ENCODE measurements at regions not wholly inside any gene's neighbourhood (a gene's known extent, or its start where the extent isn't known, plus 50 kb on each side); places are given as distances from the start of the nearest gene placed in this dataset.

GRCh38 chr4:173459857-173460256, 60.9 kb upstream of the SCRG1 start:
- TF ChIP-seq, protein P1, sequence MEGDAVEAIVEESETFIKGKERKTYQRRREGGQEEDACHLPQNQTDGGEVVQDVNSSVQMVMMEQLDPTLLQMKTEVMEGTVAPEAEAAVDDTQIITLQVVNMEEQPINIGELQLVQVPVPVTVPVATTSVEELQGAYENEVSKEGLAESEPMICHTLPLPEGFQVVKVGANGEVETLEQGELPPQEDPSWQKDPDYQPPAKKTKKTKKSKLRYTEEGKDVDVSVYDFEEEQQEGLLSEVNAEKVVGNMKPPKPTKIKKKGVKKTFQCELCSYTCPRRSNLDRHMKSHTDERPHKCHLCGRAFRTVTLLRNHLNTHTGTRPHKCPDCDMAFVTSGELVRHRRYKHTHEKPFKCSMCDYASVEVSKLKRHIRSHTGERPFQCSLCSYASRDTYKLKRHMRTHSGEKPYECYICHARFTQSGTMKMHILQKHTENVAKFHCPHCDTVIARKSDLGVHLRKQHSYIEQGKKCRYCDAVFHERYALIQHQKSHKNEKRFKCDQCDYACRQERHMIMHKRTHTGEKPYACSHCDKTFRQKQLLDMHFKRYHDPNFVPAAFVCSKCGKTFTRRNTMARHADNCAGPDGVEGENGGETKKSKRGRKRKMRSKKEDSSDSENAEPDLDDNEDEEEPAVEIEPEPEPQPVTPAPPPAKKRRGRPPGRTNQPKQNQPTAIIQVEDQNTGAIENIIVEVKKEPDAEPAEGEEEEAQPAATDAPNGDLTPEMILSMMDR (IDR thresholded peaks at IDR 0.05) = no peak
- no peak for TF ChIP-seq POLR2A (IDR thresholded peaks at IDR 0.05)

Measured in testis (tissue), 2 donors.